ENCODE measurements at regions not wholly inside any gene's neighbourhood (a gene's known extent, or its start where the extent isn't known, plus 50 kb on each side); places are given as distances from the start of the nearest gene placed in this dataset.

DNA sequence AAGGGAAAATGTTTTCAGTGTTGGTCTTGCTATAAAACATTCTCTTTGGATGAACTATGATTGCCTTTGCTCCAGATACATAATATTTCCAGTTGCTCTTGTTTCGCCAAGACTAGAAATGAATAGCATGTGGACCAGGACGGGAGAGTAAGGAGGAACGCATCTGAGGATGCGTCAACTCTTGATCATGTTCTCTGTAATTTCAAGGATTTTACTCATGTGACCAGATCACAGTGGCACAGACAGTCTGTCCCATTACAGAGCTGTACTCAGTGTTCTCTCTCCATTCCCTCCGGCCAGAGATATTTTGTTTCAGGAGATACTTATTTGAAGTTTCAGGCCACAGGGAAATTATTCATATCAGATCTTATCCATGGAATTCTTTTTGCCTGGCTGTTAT is 266.6 kb downstream of the MID1IP1 start:
- TF ChIP-seq POLR2A (IDR thresholded peaks at IDR 0.05; ENCODE audit: low read depth, low read length) (no peak), POLR2AphosphoS5 (IDR thresholded peaks at IDR 0.05; ENCODE audit: low read depth, low read length) (no peak)

Data from GM12892 (cell line).